ENCODE measurements at regions not wholly inside any gene's neighbourhood (a gene's known extent, or its start where the extent isn't known, plus 50 kb on each side); places are given as distances from the start of the nearest gene placed in this dataset.
"Not testable (repeated sequence)": the region's sequence is repeated elsewhere in the genome, so short reads cannot be mapped to it uniquely, and the experiment has no call there.

DNA sequence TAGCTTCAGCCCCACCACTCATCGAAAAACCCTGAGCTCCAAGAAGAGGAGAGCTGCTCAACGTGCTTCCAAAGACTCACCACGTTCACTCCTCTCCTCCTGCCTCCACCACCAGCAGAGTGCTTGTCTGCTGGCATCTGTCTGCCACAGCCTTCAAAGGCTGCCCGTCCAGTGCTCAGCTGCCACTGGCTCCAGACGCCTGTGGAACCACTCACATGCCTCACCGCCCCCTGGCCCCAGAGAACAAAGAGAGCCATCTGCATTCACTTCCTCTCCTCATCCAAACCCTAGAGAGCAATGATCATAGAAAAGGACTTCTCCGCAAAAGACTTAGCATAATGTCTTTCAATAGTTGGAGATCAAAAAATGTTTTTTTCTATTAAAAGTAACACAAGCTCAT lies 108.1 kb downstream of the GOLGA6L6 start:
- H3K79me2 ChIP-seq (ENCODE audit: insufficient read depth, low read depth, low read length); H3K27ac ChIP-seq (ENCODE audit: low read depth, low read length, poor library complexity, severe bottlenecking); H3K9me3 ChIP-seq (ENCODE audit: low read length); H3K9me2 ChIP-seq (ENCODE audit: insufficient read depth, low read length); H4K20me1 ChIP-seq (ENCODE audit: insufficient read depth, low read length); BruUV-seq (replicated peaks); H3K36me3 ChIP-seq (ENCODE audit: insufficient read depth, low read length); CTCF ChIA-PET (ENCODE audit: unreplicated experiment); H3K4me3 ChIP-seq (ENCODE audit: low read depth, low read length, poor library complexity, severe bottlenecking); H2AFZ ChIP-seq (ENCODE audit: low read length); intact Hi-C loops (cut with micrococcal nuclease; ENCODE audit: unreplicated experiment); POLR2A ChIA-PET; H3K4me1 ChIP-seq (ENCODE audit: insufficient read depth, low read length, poor library complexity, severe bottlenecking); H3K4me2 ChIP-seq (ENCODE audit: low read length); DNase-seq (ENCODE audit: low spot score): not testable (repeated sequence)

DNA sequence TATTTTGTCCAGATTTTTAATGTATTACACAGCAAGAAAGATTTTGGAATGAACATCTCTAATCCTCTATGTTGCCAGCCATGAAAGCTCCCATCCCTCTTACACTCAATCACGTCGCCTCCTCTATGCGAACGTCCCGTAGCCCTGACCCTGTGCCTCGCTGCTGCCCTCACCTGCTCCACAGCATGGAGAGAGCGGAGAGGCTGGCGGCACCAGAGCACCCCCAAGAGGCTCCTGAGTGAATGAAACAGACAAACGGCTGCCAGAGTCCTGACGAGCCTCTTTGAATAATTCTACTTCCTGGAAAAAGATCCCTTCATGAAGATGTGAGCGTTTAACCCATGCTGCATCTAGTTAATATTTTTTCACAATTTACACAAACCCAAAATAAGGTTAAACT lies 111.1 kb downstream of the GOLGA6L6 start:
- POLR2A ChIA-PET; H3K36me3 ChIP-seq (ENCODE audit: insufficient read depth, low read length); intact Hi-C loops (cut with micrococcal nuclease; ENCODE audit: unreplicated experiment); CTCF ChIA-PET (ENCODE audit: unreplicated experiment); BruUV-seq (replicated peaks); H4K20me1 ChIP-seq (ENCODE audit: insufficient read depth, low read length); H2AFZ ChIP-seq (ENCODE audit: low read length); DNase-seq (ENCODE audit: low spot score); H3K27ac ChIP-seq (ENCODE audit: low read depth, low read length, poor library complexity, severe bottlenecking); H3K9me2 ChIP-seq (ENCODE audit: insufficient read depth, low read length); H3K4me2 ChIP-seq (ENCODE audit: low read length); H3K4me1 ChIP-seq (ENCODE audit: insufficient read depth, low read length, poor library complexity, severe bottlenecking); H3K4me3 ChIP-seq (ENCODE audit: low read depth, low read length, poor library complexity, severe bottlenecking); H3K79me2 ChIP-seq (ENCODE audit: insufficient read depth, low read depth, low read length); H3K9me3 ChIP-seq (ENCODE audit: low read length): not testable (repeated sequence)

DNA sequence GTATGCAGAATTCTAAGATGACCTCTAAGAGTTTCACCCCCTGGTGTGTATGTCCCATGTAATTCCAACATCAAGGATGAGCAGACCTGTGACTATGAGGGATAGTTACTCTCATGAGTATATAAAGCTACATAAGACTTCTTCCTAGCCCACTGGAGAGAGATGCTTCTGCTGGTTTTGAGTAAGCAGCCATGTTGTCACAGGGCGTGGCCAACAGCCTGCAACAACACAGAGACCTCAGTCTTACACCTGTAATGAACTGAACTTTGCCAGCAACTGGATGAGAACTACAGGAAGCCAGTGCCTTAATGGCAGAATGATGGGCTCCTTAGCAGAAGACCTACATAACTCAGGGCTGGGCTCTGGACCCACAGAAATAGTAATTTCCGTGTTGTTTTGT lies 120.9 kb downstream of the GOLGA6L6 start:
- H3K79me2 ChIP-seq (ENCODE audit: insufficient read depth, low read depth, low read length); H3K4me2 ChIP-seq (ENCODE audit: low read length); H3K4me3 ChIP-seq (ENCODE audit: low read depth, low read length, poor library complexity, severe bottlenecking); H3K27ac ChIP-seq (ENCODE audit: low read depth, low read length, poor library complexity, severe bottlenecking); CTCF ChIA-PET (ENCODE audit: unreplicated experiment); H3K4me1 ChIP-seq (ENCODE audit: insufficient read depth, low read length, poor library complexity, severe bottlenecking); H3K9me2 ChIP-seq (ENCODE audit: insufficient read depth, low read length); H2AFZ ChIP-seq (ENCODE audit: low read length); H4K20me1 ChIP-seq (ENCODE audit: insufficient read depth, low read length); DNase-seq (ENCODE audit: low spot score); intact Hi-C loops (cut with micrococcal nuclease; ENCODE audit: unreplicated experiment); H3K36me3 ChIP-seq (ENCODE audit: insufficient read depth, low read length); POLR2A ChIA-PET; BruUV-seq (replicated peaks): not testable (repeated sequence)
- H3K9me3 ChIP-seq (ENCODE audit: low read length) = peaks cover 10% of the 10 kb centered on the region

DNA sequence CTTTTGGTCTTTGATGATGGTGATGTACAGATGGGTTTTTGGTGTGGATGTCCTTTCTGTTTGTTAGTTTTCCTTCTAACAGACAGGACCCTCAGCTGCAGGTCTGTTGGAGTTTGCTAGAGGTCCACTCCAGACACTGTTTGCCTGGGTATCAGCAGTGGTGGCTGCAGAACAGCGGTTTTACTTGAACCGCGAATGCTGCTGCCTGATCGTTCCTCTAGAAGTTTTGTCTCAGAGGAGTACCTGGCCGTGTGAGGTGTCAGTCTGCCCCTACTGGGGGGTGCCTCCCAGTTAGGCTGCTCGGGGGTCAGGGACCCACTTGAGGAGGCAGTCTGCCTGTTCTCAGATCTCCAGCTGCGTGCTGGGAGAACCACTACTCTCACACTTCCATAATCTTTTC lies 125.0 kb downstream of the GOLGA6L6 start:
- POLR2A ChIA-PET; intact Hi-C loops (cut with micrococcal nuclease; ENCODE audit: unreplicated experiment); H3K4me3 ChIP-seq (ENCODE audit: low read depth, low read length, poor library complexity, severe bottlenecking); H3K36me3 ChIP-seq (ENCODE audit: insufficient read depth, low read length); H3K27ac ChIP-seq (ENCODE audit: low read depth, low read length, poor library complexity, severe bottlenecking); DNase-seq (ENCODE audit: low spot score); CTCF ChIA-PET (ENCODE audit: unreplicated experiment); BruUV-seq (replicated peaks); H2AFZ ChIP-seq (ENCODE audit: low read length); H4K20me1 ChIP-seq (ENCODE audit: insufficient read depth, low read length); H3K4me1 ChIP-seq (ENCODE audit: insufficient read depth, low read length, poor library complexity, severe bottlenecking); H3K4me2 ChIP-seq (ENCODE audit: low read length); H3K9me2 ChIP-seq (ENCODE audit: insufficient read depth, low read length); H3K79me2 ChIP-seq (ENCODE audit: insufficient read depth, low read depth, low read length): not testable (repeated sequence)
- peaks cover 10% of the 10 kb centered on the region for H3K9me3 ChIP-seq (ENCODE audit: low read length)

DNA sequence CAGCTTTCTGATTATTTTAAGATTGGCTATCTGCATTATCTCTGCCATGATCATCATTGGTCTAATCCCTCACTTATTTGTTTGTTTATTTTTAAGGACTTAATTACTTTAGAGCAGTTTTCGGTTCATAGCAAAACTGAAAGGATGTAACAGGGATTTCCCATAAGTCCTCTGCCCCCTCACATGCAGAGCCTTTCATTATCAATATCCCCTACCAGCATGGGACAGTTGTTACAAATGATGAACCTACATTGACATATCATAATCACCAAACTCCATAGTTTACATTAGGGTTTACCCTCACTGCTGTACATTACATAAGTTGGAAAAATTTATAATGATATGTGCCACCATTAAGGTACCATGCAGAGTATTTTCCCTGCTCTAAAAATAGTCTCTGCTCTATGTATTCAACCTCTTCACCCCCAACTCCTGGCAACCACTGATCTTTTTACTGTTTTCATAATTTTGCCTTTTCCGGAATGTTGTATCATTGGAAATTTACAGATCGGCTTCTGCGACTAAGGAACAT lies 131.9 kb downstream of the GOLGA6L6 start:
- H3K9me2 ChIP-seq (ENCODE audit: insufficient read depth, low read length); H3K36me3 ChIP-seq (ENCODE audit: insufficient read depth, low read length); intact Hi-C loops (cut with micrococcal nuclease; ENCODE audit: unreplicated experiment); H2AFZ ChIP-seq (ENCODE audit: low read length); BruUV-seq (replicated peaks); H3K79me2 ChIP-seq (ENCODE audit: insufficient read depth, low read depth, low read length); H3K9me3 ChIP-seq (ENCODE audit: low read length); H3K27ac ChIP-seq (ENCODE audit: low read depth, low read length, poor library complexity, severe bottlenecking); H3K4me1 ChIP-seq (ENCODE audit: insufficient read depth, low read length, poor library complexity, severe bottlenecking); H4K20me1 ChIP-seq (ENCODE audit: insufficient read depth, low read length); DNase-seq (ENCODE audit: low spot score); CTCF ChIA-PET (ENCODE audit: unreplicated experiment); H3K4me2 ChIP-seq (ENCODE audit: low read length); H3K4me3 ChIP-seq (ENCODE audit: low read depth, low read length, poor library complexity, severe bottlenecking): not testable (repeated sequence)
- POLR2A ChIA-PET = interaction anchor here (0.6 kb wide), 1 partner anchor 15 kb away, joined by 3 read pairs; no protein-coding TSS in a partner anchor
